GM19438 (cell line): ENCODE measurements at regions not wholly inside any gene's neighbourhood (a gene's known extent, or its start where the extent isn't known, plus 50 kb on each side); places are given as distances from the start of the nearest gene placed in this dataset.
"Not testable (repeated sequence)": the region's sequence is repeated elsewhere in the genome, so short reads cannot be mapped to it uniquely, and the experiment has no call there.

ENCODE experiments used
- ATAC-seq: cut with Tn5 transposase; IDR thresholded peaks from one replicate; pipeline ENCODE4 v1.9.1; 2021; ENCODE audit warnings: low read depth; ENCODE audit not compliant: unreplicated experiment

GRCh38 chr4:112939901-112940300 is 109.6 kb upstream of the ANK2 start:
- no peak for ATAC-seq

- ATAC-seq, result no peak
Observed at GRCh38 chr4:112940336-112940735, 109.1 kb upstream of the ANK2 start.

GRCh38 chr4:112942077-112942476 is 107.4 kb upstream of the ANK2 start:
- no peak for ATAC-seq

GRCh38 chr4:112942997-112943396 is 106.5 kb upstream of the ANK2 start:
- ATAC-seq, result no peak

GRCh38 chr4:112944006-112944405 is 105.4 kb upstream of the ANK2 start:
- ATAC-seq, result no peak

GRCh38 chr4:112946127-112946526 is 103.3 kb upstream of the ANK2 start:
- ATAC-seq, result no peak

GRCh38 chr4:112947616-112948015 is 101.8 kb upstream of the ANK2 start:
- no peak for ATAC-seq

GRCh38 chr4:112951362-112952312 is 97.8 kb upstream of the ANK2 start:
- no peak for ATAC-seq

- ATAC-seq, result no peak
Observed at GRCh38 chr4:112952313-112952700, 97.1 kb upstream of the ANK2 start.

- ATAC-seq, result no peak
Observed at GRCh38 chr4:112953262-112953661, 96.2 kb upstream of the ANK2 start.

- ATAC-seq, result no peak
Observed at GRCh38 chr4:112954286-112954685, 95.2 kb upstream of the ANK2 start.

GRCh38 chr4:112956484-112956896 is 93.0 kb upstream of the ANK2 start:
- ATAC-seq, result no peak

- ATAC-seq, result not testable (repeated sequence)
Observed at GRCh38 chr4:112957764-112958163, 91.7 kb upstream of the ANK2 start.

GRCh38 chr4:112966701-112967488 is 82.6 kb upstream of the ANK2 start:
- no peak for ATAC-seq

- ATAC-seq, result no peak
Observed at GRCh38 chr4:112968451-112969159, 80.8 kb upstream of the ANK2 start.

- ATAC-seq, result no peak
Observed at GRCh38 chr4:112970903-112971302, 78.5 kb upstream of the ANK2 start.

- no peak for ATAC-seq
Observed at GRCh38 chr4:112973750-112974251, 75.7 kb upstream of the ANK2 start.

GRCh38 chr4:112975567-112976355 is 73.7 kb upstream of the ANK2 start:
- no peak for ATAC-seq

GRCh38 chr4:112978691-112979472 is 70.6 kb upstream of the ANK2 start:
- no peak for ATAC-seq
